GM12892 (cell line): ENCODE measurements at regions not wholly inside any gene's neighbourhood (a gene's known extent, or its start where the extent isn't known, plus 50 kb on each side); places are given as distances from the start of the nearest gene placed in this dataset.

Source experiments
- DNase-seq: peaks from one replicate; pipeline ENCODE4 v3.0.0; 2011; ENCODE audit not compliant: insufficient read length
- FAIRE-seq: peaks from 2 replicates; lab custom pipeline; 2011; peaks lifted over from hg19 to GRCh38; lab: Jason Lieb, UNC
- POLR2A ChIP-seq: IDR thresholded peaks from 2 replicates; pipeline ENCODE4 v1.6.1; 2011; ENCODE audit warnings: low read depth, low read length, control low read depth
- POLR2AphosphoS5 ChIP-seq: IDR thresholded peaks from 2 replicates; pipeline ENCODE4 v1.6.1; 2011; ENCODE audit warnings: low read depth, low read length, control low read depth
- TAF1 ChIP-seq: IDR thresholded peaks from 2 replicates; pipeline ENCODE4 v1.6.1; 2011; ENCODE audit warnings: low read depth, mild to moderate bottlenecking, control low read depth, low read length, borderline replicate concordance

GRCh38 chr2:12941203-12941602 is 224.5 kb downstream of the TRIB2 start:
- TF ChIP-seq POLR2A = no peak
- TF ChIP-seq TAF1 = no peak
- no peak for TF ChIP-seq POLR2AphosphoS5
- DNase-seq = no peak
- no peak for FAIRE-seq

GRCh38 chr2:12948231-12948960 is 231.7 kb downstream of the TRIB2 start:
- DNase-seq = no peak
- FAIRE-seq = no peak
- no peak for TF ChIP-seq TAF1
- TF ChIP-seq POLR2AphosphoS5 = no peak
- TF ChIP-seq POLR2A = no peak

GRCh38 chr2:12948961-12949353 is 232.2 kb downstream of the TRIB2 start:
- TF ChIP-seq POLR2AphosphoS5 (no peak), TAF1 (no peak), POLR2A (no peak)
- FAIRE-seq (no peak), DNase-seq (no peak)

- TF ChIP-seq POLR2A (no peak), TAF1 (no peak), POLR2AphosphoS5 (no peak)
- FAIRE-seq = no peak
Measured at GRCh38 chr2:12949406-12949805, 232.7 kb downstream of the TRIB2 start.

GRCh38 chr2:12950174-12950573 is 233.4 kb downstream of the TRIB2 start:
- no peak for TF ChIP-seq POLR2A
- TF ChIP-seq POLR2AphosphoS5 = no peak
- TF ChIP-seq TAF1 = no peak
- FAIRE-seq = no peak
- no peak for DNase-seq

More at GRCh38 chr2:12949406-12949805, 232.7 kb downstream of the TRIB2 start:
- no peak for DNase-seq

- DNase-seq (no peak), FAIRE-seq (no peak)
- no peak for TF ChIP-seq TAF1
- no peak for TF ChIP-seq POLR2A
- no peak for TF ChIP-seq POLR2AphosphoS5
Measured at GRCh38 chr2:12950957-12951656, 234.4 kb downstream of the TRIB2 start.

- FAIRE-seq = no peak
- DNase-seq = no peak
- no peak for TF ChIP-seq POLR2A
- no peak for TF ChIP-seq TAF1
- TF ChIP-seq POLR2AphosphoS5 = no peak
Measured at GRCh38 chr2:12951657-12951973, 234.9 kb downstream of the TRIB2 start.

GRCh38 chr2:12953596-12953995 is 236.9 kb downstream of the TRIB2 start:
- FAIRE-seq (no peak), DNase-seq (no peak)
- TF ChIP-seq POLR2AphosphoS5 = no peak
- no peak for TF ChIP-seq POLR2A
- no peak for TF ChIP-seq TAF1

GRCh38 chr2:12955864-12956263 is 239.1 kb downstream of the TRIB2 start:
- DNase-seq = no peak
- TF ChIP-seq TAF1 (no peak), POLR2A (no peak), POLR2AphosphoS5 (no peak)
- FAIRE-seq = no peak

- FAIRE-seq = no peak
- TF ChIP-seq POLR2A (no peak), POLR2AphosphoS5 (no peak)
- no peak for DNase-seq
Measured at GRCh38 chr2:12957251-12957650, 240.5 kb downstream of the TRIB2 start.

- DNase-seq (no peak), FAIRE-seq (no peak)
- TF ChIP-seq POLR2AphosphoS5 (no peak), POLR2A (no peak), TAF1 (no peak)
Measured at GRCh38 chr2:12959935-12960334, 243.2 kb downstream of the TRIB2 start.

- no peak for TF ChIP-seq POLR2A
- FAIRE-seq (no peak), DNase-seq (no peak)
Measured at GRCh38 chr2:12960671-12961070, 243.9 kb downstream of the TRIB2 start.
